Right lobe of liver (tissue), 4 donors: ENCODE measurements at regions not wholly inside any gene's neighbourhood (a gene's known extent, or its start where the extent isn't known, plus 50 kb on each side); places are given as distances from the start of the nearest gene placed in this dataset.

Experiments
- POLR2A ChIP-seq: fragments of 450-650 bp; IDR thresholded peaks from one replicate; pipeline ENCODE4 v1.6.1; 2017; ENCODE audit warnings: antibody characterized with exemption, mild to moderate bottlenecking
- TF ChIP-seq, protein P1 (sequence below), 4 donors: fragments of 200-600 bp in 3 of 4; fragments of 450-650 bp in 1 of 4; IDR thresholded peaks; one replicate each; pipeline versions ENCODE4 v1.5.1 to v1.8.0; 2016 to 2022; ENCODE audit warnings: antibody characterized with exemption in 4 of 4, mild to moderate bottlenecking in 2 of 4
- donor health status: DM: no; HTN: no; CAD: no.
- donor health status: DM: no; HTN: no; CAD: no.
- donor health status: DM: no; HTN: yes; CAD: no.

DNA sequence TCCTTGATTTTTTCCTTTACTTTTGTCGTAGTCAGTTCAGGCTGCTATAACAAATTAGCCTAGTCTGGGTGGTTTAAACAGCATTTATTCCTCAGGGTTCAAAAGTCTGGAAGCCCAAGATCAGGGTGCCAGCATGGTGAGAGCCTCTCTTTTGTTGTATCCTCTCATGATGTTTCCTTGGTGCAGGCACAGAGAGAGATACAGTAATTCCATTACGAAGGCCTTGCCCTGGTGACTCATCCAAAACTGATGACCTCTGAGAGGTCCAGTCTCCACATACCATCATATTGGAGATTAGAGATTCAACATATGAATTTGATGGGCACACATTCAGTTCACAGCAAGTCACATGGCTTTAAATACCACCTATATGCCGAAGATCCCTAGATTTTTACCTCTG, 253.8 kb downstream of the CYRIA start:
- TF ChIP-seq POLR2A = no peak
- TF ChIP-seq, protein P1, sequence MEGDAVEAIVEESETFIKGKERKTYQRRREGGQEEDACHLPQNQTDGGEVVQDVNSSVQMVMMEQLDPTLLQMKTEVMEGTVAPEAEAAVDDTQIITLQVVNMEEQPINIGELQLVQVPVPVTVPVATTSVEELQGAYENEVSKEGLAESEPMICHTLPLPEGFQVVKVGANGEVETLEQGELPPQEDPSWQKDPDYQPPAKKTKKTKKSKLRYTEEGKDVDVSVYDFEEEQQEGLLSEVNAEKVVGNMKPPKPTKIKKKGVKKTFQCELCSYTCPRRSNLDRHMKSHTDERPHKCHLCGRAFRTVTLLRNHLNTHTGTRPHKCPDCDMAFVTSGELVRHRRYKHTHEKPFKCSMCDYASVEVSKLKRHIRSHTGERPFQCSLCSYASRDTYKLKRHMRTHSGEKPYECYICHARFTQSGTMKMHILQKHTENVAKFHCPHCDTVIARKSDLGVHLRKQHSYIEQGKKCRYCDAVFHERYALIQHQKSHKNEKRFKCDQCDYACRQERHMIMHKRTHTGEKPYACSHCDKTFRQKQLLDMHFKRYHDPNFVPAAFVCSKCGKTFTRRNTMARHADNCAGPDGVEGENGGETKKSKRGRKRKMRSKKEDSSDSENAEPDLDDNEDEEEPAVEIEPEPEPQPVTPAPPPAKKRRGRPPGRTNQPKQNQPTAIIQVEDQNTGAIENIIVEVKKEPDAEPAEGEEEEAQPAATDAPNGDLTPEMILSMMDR (IDR thresholded peaks at IDR 0.05) = no peak
